ENCODE measurements at regions not wholly inside any gene's neighbourhood (a gene's known extent, or its start where the extent isn't known, plus 50 kb on each side); places are given as distances from the start of the nearest gene placed in this dataset.

- no peak for TF ChIP-seq POLR2AphosphoS5 (IDR thresholded peaks at IDR 0.05; ENCODE audit: low read length)
- no peak for TF ChIP-seq CTCF (IDR thresholded peaks at IDR 0.05 in 2 of 3, conservative IDR thresholded peaks at IDR 0.05 in 1 of 3; ENCODE audit: control insufficient read depth in 2 of 3, extremely low read depth in 1 of 3, insufficient read depth in 1 of 3, low read depth in 3 of 3, low read length in 3 of 3)
- no peak for TF ChIP-seq SREBF2 (IDR thresholded peaks at IDR 0.05; ENCODE audit: low read length)
These were observed 541.7 kb upstream of the MEX3C start for GRCh38 chr18:51739044-51739666.

Measured in GM12878 (cell line).